Testis (tissue), 2 donors: ENCODE measurements at regions not wholly inside any gene's neighbourhood (a gene's known extent, or its start where the extent isn't known, plus 50 kb on each side); places are given as distances from the start of the nearest gene placed in this dataset.

Experiments
- POLR2A ChIP-seq: fragments of 450-650 bp; IDR thresholded peaks from one replicate; pipeline ENCODE4 v1.6.1; 2017; ENCODE audit warnings: antibody characterized with exemption, mild to moderate bottlenecking, moderate library complexity
- TF ChIP-seq, protein P1 (sequence below), 3 experiments: fragments of 450-650 bp in 2 of 3; fragments of 200-600 bp in 1 of 3; sonication (generic) in 1 of 3; IDR thresholded peaks; one replicate each; pipeline ENCODE4 v1.5.1; 2016 to 2019; ENCODE audit warnings: antibody characterized with exemption in 3 of 3, mild to moderate bottlenecking in 2 of 3, moderate library complexity in 1 of 3

DNA sequence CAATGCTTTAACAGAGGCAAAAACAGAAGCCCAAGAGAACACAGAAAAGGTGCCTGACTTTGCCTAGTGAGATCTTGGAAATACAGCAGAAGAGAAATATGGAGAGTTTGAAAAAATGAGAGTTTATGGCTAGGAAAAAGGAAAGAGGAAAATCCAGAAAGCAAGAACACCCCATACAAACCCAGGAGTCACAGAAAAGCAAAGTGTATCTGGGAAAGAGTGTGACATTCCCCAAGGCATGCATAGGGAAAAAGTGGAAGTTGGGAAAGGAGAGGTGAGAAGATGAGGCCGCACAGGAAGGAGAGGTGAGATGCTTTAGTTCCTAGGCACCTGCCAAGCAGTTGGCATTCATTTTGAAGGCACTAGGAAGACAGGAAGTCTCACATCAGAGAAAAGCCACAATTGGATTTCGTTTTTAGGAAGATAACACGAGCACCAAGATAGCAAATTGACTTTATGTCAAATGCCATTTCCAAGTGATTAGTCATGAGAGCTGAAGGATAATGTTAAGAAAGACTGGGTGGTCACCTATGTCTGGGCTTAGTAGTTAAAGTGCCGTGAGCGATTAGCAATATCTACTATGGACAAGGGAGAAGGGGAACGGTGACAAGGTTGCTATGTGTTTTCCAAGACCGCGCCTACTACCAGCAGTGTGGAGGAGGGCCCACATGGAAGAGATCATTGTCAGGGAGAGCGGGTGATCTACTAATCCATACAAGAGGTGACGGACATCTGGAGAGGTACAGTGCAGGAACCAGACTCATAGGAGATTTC, 224.1 kb upstream of the PARD3B start:
- TF ChIP-seq, protein P1, sequence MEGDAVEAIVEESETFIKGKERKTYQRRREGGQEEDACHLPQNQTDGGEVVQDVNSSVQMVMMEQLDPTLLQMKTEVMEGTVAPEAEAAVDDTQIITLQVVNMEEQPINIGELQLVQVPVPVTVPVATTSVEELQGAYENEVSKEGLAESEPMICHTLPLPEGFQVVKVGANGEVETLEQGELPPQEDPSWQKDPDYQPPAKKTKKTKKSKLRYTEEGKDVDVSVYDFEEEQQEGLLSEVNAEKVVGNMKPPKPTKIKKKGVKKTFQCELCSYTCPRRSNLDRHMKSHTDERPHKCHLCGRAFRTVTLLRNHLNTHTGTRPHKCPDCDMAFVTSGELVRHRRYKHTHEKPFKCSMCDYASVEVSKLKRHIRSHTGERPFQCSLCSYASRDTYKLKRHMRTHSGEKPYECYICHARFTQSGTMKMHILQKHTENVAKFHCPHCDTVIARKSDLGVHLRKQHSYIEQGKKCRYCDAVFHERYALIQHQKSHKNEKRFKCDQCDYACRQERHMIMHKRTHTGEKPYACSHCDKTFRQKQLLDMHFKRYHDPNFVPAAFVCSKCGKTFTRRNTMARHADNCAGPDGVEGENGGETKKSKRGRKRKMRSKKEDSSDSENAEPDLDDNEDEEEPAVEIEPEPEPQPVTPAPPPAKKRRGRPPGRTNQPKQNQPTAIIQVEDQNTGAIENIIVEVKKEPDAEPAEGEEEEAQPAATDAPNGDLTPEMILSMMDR (IDR thresholded peaks at IDR 0.05) = no peak
- no peak for TF ChIP-seq POLR2A
